H1 (cell line): ENCODE measurements at regions not wholly inside any gene's neighbourhood (a gene's known extent, or its start where the extent isn't known, plus 50 kb on each side); places are given as distances from the start of the nearest gene placed in this dataset.

ENCODE experiments used
- ASH2L ChIP-seq: fragments of 200-600, 300-600 bp; sonication (generic); IDR thresholded peaks from one replicate; pipeline ENCODE4 v1.7.1; 2017; ENCODE audit warnings: low read length
- ATF2 ChIP-seq: IDR thresholded peaks from 2 replicates; pipeline ENCODE4 v1.6.1; 2012; ENCODE audit warnings: low read length, inconsistent platforms
- CTCF ChIP-seq, 3 experiments: IDR thresholded peaks; 1 replicate in 2 of 3; 2 replicates in 1 of 3; pipeline versions ENCODE4 v1.5.1 to v1.6.1; 2011; ENCODE audit warnings: low read length in 3 of 3, mild to moderate bottlenecking in 3 of 3, inconsistent platforms in 2 of 3, low read depth in 1 of 3, moderate library complexity in 1 of 3; ENCODE audit not compliant: insufficient read depth in 1 of 3; ENCODE audit errors: control extremely low read depth in 1 of 3
- JUN ChIP-seq: IDR thresholded peaks from 2 replicates; pipeline ENCODE4 v1.6.1; 2011; ENCODE audit warnings: low read depth, mild to moderate bottlenecking, improper control_type of control experiment, low read length
- MAX ChIP-seq: IDR thresholded peaks from 2 replicates; pipeline ENCODE4 v1.6.1; 2012; ENCODE audit warnings: inconsistent platforms
- RNF2 ChIP-seq: fragments of 200-900, 300-1000 bp; sonication (generic); IDR thresholded peaks from 2 replicates; pipeline ENCODE4 v1.7.1; 2016; ENCODE audit warnings: borderline replicate concordance, low read depth, mild to moderate bottlenecking, antibody characterized with exemption, low read length; ENCODE audit not compliant: poor library complexity, severe bottlenecking; ENCODE audit errors: missing control alignments
- SIX5 ChIP-seq: IDR thresholded peaks from 2 replicates; pipeline ENCODE4 v1.6.1; 2011; ENCODE audit warnings: mild to moderate bottlenecking, low read depth, low read length
- SUZ12 ChIP-seq: fragments of 200-600 bp; sonication (generic); IDR thresholded peaks from 2 replicates; pipeline ENCODE4 v1.6.1; 2012; ENCODE audit warnings: mild to moderate bottlenecking, inconsistent platforms, low read length, moderate library complexity, mixed read lengths

GRCh38 chr11:28756977-28757376, 648.8 kb downstream of the METTL15 start:
- no peak for TF ChIP-seq RNF2
- TF ChIP-seq CTCF (IDR thresholded peaks at IDR 0.05; ENCODE audit: control extremely low read depth in 1 of 3, insufficient read depth in 1 of 3, low read depth in 1 of 3, low read length in 3 of 3) = no peak
- no peak for TF ChIP-seq SIX5
- no peak for TF ChIP-seq SUZ12
- TF ChIP-seq ASH2L = no peak
- no peak for TF ChIP-seq MAX
- no peak for TF ChIP-seq JUN
- no peak for TF ChIP-seq ATF2
